Natural killer cell (primary cell): ENCODE measurements at regions not wholly inside any gene's neighbourhood (a gene's known extent, or its start where the extent isn't known, plus 50 kb on each side); places are given as distances from the start of the nearest gene placed in this dataset.

ENCODE experiments used
- ATAC-seq, 3 donors: fragments of 150-1000 bp in 2 of 3; fragments of 200-7000 bp in 1 of 3; cut with Tn5 transposase; 1 replicate in 1 of 3; 2 replicates in 2 of 3; pipeline ENCODE4 v1.10.0; 2021; ENCODE audit warnings: mild to moderate bottlenecking in 2 of 3, moderate library complexity in 2 of 3
- DNase-seq, 2 donors: peaks; one replicate each; pipeline versions ENCODE4 v3.0.0 to v3.0.0-alpha.2; 2013 to 2021; ENCODE audit warnings: mixed read lengths in 1 of 2
- H3K27ac ChIP-seq: one replicate; pipeline ENCODE4 v1.5.1; 2013; ENCODE audit warnings: mild to moderate bottlenecking, low read length
- H3K27me3 ChIP-seq: one replicate; pipeline ENCODE4 v1.6.1; 2013; ENCODE audit warnings: low read length; ENCODE audit not compliant: control insufficient read depth, insufficient read depth
- H3K36me3 ChIP-seq: one replicate; pipeline ENCODE4 v1.6.1; 2013; ENCODE audit warnings: low read length; ENCODE audit not compliant: control insufficient read depth, insufficient read depth
- H3K4me1 ChIP-seq: one replicate; pipeline ENCODE4 v1.6.1; 2013; ENCODE audit warnings: low read length; ENCODE audit not compliant: control insufficient read depth, insufficient read depth
- H3K4me3 ChIP-seq: one replicate; pipeline ENCODE4 v1.5.1; 2013; ENCODE audit warnings: low read length
- H3K9me3 ChIP-seq: one replicate; pipeline ENCODE4 v1.6.1; 2013; ENCODE audit warnings: low read length; ENCODE audit not compliant: control insufficient read depth, insufficient read depth
- H3K27ac Mint-ChIP-seq, 2 donors: one replicate each; pipeline ENCODE4 v1.8.0; 2022; ENCODE audit warnings: mild to moderate bottlenecking in 2 of 2, mixed read lengths in 2 of 2, moderate library complexity in 1 of 2
- H3K27me3 Mint-ChIP-seq, 2 donors: one replicate each; pipeline ENCODE4 v1.8.0; 2022; ENCODE audit warnings: low read depth in 2 of 2, mixed read lengths in 2 of 2
- H3K36me3 Mint-ChIP-seq: one replicate; pipeline ENCODE4 v1.8.0; 2022; ENCODE audit warnings: mixed read lengths
- H3K4me1 Mint-ChIP-seq, 2 donors: one replicate each; pipeline ENCODE4 v1.8.0; 2022; ENCODE audit warnings: mixed read lengths in 2 of 2
- H3K4me3 Mint-ChIP-seq: one replicate; pipeline ENCODE4 v1.8.0; 2022; ENCODE audit warnings: mild to moderate bottlenecking, moderate library complexity, mixed read lengths
- H3K9me3 Mint-ChIP-seq, 2 donors: one replicate each; pipeline ENCODE4 v1.8.0; 2022; ENCODE audit warnings: mixed read lengths in 2 of 2
- WGBS: methylation state at CpG from one replicate; pipeline ENCODE4 v1.1.7; 2013; ENCODE audit warnings: missing lambda C conversion rate; ENCODE audit not compliant: insufficient coverage; 5-methylcytosine and 5-hydroxymethylcytosine counted together
- intact Hi-C: fragments of 100-400 bp; cut with micrococcal nuclease; formaldehyde crosslinking; loops from one replicate; pipeline ENCODE4 v1.14.2; 2022
- TF ChIP-seq, protein P1 (sequence below): fragments of 200-600 bp; IDR thresholded peaks from one replicate; pipeline ENCODE4 v1.8.0; 2022; ENCODE audit warnings: antibody characterized with exemption

DNA sequence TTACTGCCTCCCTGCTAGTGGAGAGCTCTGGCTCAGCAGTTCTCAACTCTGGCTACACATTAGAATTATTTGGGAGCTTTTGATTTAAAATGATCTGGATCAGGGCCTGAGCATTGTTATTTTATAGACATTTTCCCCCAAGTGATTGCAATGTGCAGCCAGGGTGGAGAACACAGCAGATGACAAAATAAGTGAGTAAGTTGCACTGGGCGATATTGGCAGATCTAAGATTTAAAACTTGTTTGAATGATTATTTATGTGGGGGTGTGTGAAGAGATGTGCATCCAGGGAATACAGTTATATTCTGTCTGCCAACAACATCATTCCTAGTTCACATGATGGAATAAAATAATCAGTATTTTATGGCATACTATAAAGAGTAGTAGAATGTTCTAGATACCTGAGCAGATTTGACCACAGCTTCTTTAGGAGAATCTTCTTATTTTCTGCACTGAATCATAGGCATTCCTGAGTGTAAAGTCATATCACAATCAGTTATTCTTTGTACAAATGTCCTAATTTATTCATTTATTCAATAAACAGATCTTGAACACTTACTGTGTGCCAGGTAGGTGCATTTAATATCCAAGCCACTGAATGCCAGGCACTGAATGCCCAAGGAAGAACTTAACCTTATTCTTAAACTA, 123.9 kb downstream of the UCHL1 start:
- 93% methylated on average over 1 of the region's 1 CpG for WGBS
- TF ChIP-seq, protein P1, sequence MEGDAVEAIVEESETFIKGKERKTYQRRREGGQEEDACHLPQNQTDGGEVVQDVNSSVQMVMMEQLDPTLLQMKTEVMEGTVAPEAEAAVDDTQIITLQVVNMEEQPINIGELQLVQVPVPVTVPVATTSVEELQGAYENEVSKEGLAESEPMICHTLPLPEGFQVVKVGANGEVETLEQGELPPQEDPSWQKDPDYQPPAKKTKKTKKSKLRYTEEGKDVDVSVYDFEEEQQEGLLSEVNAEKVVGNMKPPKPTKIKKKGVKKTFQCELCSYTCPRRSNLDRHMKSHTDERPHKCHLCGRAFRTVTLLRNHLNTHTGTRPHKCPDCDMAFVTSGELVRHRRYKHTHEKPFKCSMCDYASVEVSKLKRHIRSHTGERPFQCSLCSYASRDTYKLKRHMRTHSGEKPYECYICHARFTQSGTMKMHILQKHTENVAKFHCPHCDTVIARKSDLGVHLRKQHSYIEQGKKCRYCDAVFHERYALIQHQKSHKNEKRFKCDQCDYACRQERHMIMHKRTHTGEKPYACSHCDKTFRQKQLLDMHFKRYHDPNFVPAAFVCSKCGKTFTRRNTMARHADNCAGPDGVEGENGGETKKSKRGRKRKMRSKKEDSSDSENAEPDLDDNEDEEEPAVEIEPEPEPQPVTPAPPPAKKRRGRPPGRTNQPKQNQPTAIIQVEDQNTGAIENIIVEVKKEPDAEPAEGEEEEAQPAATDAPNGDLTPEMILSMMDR: no peak
- no peaks in the 10 kb centered on the region for H3K4me1 ChIP-seq
- Mint-ChIP-seq H3K36me3 (no peaks in the 10 kb centered on the region), H3K27me3 (no peaks in the 10 kb centered on the region), H3K9me3 (peaks cover 5 to 12% of the 10 kb centered on the region in 2 donors), H3K4me3 (no peak overlapping the region), H3K27ac (no peak overlapping the region), H3K4me1 (no peaks in the 10 kb centered on the region)
- ATAC-seq (no peak), DNase-seq (no peak)
- no peaks in the 10 kb centered on the region for H3K9me3 ChIP-seq
- H3K36me3 ChIP-seq: no peaks in the 10 kb centered on the region
- H3K27ac ChIP-seq: no peak overlapping the region
- no peaks in the 10 kb centered on the region for H3K27me3 ChIP-seq
- intact Hi-C loops: no loop called here
- H3K4me3 ChIP-seq: no peak overlapping the region

GRCh38 chr4:41381384-41381783, 124.7 kb downstream of the UCHL1 start:
- Histone ChIP-seq H3K36me3 (no peaks in the 10 kb centered on the region), H3K27me3 (no peaks in the 10 kb centered on the region), H3K9me3 (no peaks in the 10 kb centered on the region), H3K27ac (no peak overlapping the region), H3K4me1 (no peaks in the 10 kb centered on the region), H3K4me3 (no peak overlapping the region)
- WGBS: 55% methylated on average over 3 of the region's 3 CpGs
- Mint-ChIP-seq H3K27ac (no peak overlapping the region), H3K36me3 (no peaks in the 10 kb centered on the region), H3K9me3 (peaks cover 5 to 12% of the 10 kb centered on the region in 2 donors), H3K27me3 (no peaks in the 10 kb centered on the region), H3K4me3 (no peak overlapping the region), H3K4me1 (no peaks in the 10 kb centered on the region)
- TF ChIP-seq, protein P1: no peak
- ATAC-seq: no peak
- no peak for DNase-seq
- intact Hi-C loops: no loop called here

DNA sequence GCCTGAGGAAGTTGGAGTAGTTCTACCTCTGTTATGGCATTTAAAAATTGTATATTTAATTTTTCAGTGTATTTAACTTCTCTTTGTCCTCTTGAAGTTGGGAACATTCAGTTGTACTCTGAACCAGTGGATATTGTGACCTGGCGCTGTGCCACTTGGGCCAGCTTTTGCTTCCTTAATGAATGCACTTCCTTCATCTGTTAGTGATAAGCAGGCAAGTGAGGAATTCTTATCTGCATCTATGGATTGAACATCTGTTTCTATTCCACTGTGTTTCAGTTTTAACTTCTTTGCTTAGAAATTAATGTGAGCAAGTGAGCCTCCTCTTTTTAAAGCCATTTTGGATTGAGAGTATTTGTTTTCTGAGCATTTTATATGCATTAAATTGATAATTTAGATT, 128.3 kb downstream of the UCHL1 start:
- Histone ChIP-seq H3K4me1 (no peaks in the 10 kb centered on the region), H3K27ac (no peak overlapping the region), H3K4me3 (no peak overlapping the region), H3K9me3 (no peaks in the 10 kb centered on the region), H3K36me3 (no peaks in the 10 kb centered on the region), H3K27me3 (no peaks in the 10 kb centered on the region)
- H3K36me3 Mint-ChIP-seq: no peaks in the 10 kb centered on the region
- ATAC-seq: no peak
- no peak overlapping the region for H3K4me3 Mint-ChIP-seq
- 65% methylated on average over 1 of the region's 1 CpG for WGBS
- no peaks in the 10 kb centered on the region for H3K27me3 Mint-ChIP-seq
- DNase-seq: no peak
- TF ChIP-seq, protein P1: no peak
- H3K27ac Mint-ChIP-seq: no peak overlapping the region
- H3K4me1 Mint-ChIP-seq: no peaks in the 10 kb centered on the region
- intact Hi-C loops: no loop called here
- peaks cover 0 to 7% of the 10 kb centered on the region in 2 donors for H3K9me3 Mint-ChIP-seq

DNA sequence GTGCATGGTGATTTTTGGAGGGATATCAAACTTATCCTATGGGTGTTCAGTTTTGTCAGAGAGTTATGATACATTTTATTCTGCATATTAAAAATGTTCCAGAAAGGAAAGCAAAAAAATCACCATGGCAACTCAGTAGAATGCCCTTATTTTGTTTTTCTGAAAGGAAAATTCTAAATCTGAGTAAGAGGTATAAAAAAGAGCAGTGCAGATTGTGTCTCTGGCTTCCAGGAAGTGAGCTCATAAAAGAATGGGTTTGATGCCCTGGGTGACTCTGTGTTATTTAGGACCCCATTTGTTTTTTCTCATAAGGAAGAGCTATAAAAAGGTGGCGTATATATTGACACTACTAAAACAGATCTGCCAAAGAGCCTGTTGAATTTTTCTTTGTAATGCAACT, 128.8 kb downstream of the UCHL1 start:
- Mint-ChIP-seq H3K4me3 (no peak overlapping the region), H3K27me3 (no peaks in the 10 kb centered on the region), H3K9me3 (peaks cover 0 to 9% of the 10 kb centered on the region in 2 donors), H3K36me3 (no peaks in the 10 kb centered on the region), H3K27ac (no peak overlapping the region), H3K4me1 (no peaks in the 10 kb centered on the region)
- Histone ChIP-seq H3K9me3 (no peaks in the 10 kb centered on the region), H3K27ac (no peak overlapping the region), H3K4me1 (no peaks in the 10 kb centered on the region), H3K36me3 (no peaks in the 10 kb centered on the region), H3K4me3 (no peak overlapping the region), H3K27me3 (no peaks in the 10 kb centered on the region)
- TF ChIP-seq, protein P1: no peak
- DNase-seq (no peak), ATAC-seq (no peak)
- intact Hi-C loops: no loop called here
- 100% methylated on average over 1 of the region's 1 CpG for WGBS
